NCI-H2081 (cell line): ENCODE measurements at regions not wholly inside any gene's neighbourhood (a gene's known extent, or its start where the extent isn't known, plus 50 kb on each side); places are given as distances from the start of the nearest gene placed in this dataset.
"Not testable (repeated sequence)": the region's sequence is repeated elsewhere in the genome, so short reads cannot be mapped to it uniquely, and the experiment has no call there.

Experiments
- DNase-seq, 2 experiments: peaks; one replicate each; lab custom pipeline; 2025; lab: John Stamatoyannopoulos, UW

- DNase-seq = no peak
Measured at GRCh38 chr1:232346844-232347243, 283.1 kb downstream of the SIPA1L2 start.

- no peak for DNase-seq
Measured at GRCh38 chr1:232344791-232345399, 285.0 kb downstream of the SIPA1L2 start.

GRCh38 chr1:232344186-232344585 lies 285.7 kb downstream of the SIPA1L2 start:
- DNase-seq = not testable (repeated sequence)

- no peak for DNase-seq
Measured at GRCh38 chr1:232340446-232340845, 289.5 kb downstream of the SIPA1L2 start.

- no peak for DNase-seq
Measured at GRCh38 chr1:232339073-232339472, 290.9 kb downstream of the SIPA1L2 start.

- DNase-seq = no peak
Measured at GRCh38 chr1:232335741-232336293, 294.1 kb downstream of the SIPA1L2 start.

- no peak for DNase-seq
Measured at GRCh38 chr1:232335261-232335660, 294.7 kb downstream of the SIPA1L2 start.

GRCh38 chr1:232334811-232335210 lies 295.1 kb downstream of the SIPA1L2 start:
- DNase-seq = no peak

- no peak for DNase-seq
Measured at GRCh38 chr1:232334246-232334645, 295.7 kb downstream of the SIPA1L2 start.

- DNase-seq = no peak
Measured at GRCh38 chr1:232333419-232333767, 296.5 kb downstream of the SIPA1L2 start.

- not testable (repeated sequence) for DNase-seq
Measured at GRCh38 chr1:232332710-232333418, 297.1 kb downstream of the SIPA1L2 start.

GRCh38 chr1:232329103-232329813 lies 300.7 kb downstream of the SIPA1L2 start:
- no peak for DNase-seq

GRCh38 chr1:232328486-232329102 lies 301.3 kb downstream of the SIPA1L2 start:
- no peak for DNase-seq

- DNase-seq = no peak
Measured at GRCh38 chr1:232327899-232328298, 302.0 kb downstream of the SIPA1L2 start.

GRCh38 chr1:232327269-232327668 lies 302.7 kb downstream of the SIPA1L2 start:
- no peak for DNase-seq

- DNase-seq = no peak
Measured at GRCh38 chr1:232322162-232322734, 307.7 kb downstream of the SIPA1L2 start.

GRCh38 chr1:232319518-232320210 lies 310.3 kb downstream of the SIPA1L2 start:
- no peak for DNase-seq

- DNase-seq = no peak
Measured at GRCh38 chr1:232319072-232319471, 310.9 kb downstream of the SIPA1L2 start.

- no peak for DNase-seq
Measured at GRCh38 chr1:232318143-232318542, 311.8 kb downstream of the SIPA1L2 start.

GRCh38 chr1:232317350-232317749 lies 312.6 kb downstream of the SIPA1L2 start:
- no peak for DNase-seq

GRCh38 chr1:232316864-232317263 lies 313.1 kb downstream of the SIPA1L2 start:
- no peak for DNase-seq
